ENCODE measurements at regions not wholly inside any gene's neighbourhood (a gene's known extent, or its start where the extent isn't known, plus 50 kb on each side); places are given as distances from the start of the nearest gene placed in this dataset.

DNA sequence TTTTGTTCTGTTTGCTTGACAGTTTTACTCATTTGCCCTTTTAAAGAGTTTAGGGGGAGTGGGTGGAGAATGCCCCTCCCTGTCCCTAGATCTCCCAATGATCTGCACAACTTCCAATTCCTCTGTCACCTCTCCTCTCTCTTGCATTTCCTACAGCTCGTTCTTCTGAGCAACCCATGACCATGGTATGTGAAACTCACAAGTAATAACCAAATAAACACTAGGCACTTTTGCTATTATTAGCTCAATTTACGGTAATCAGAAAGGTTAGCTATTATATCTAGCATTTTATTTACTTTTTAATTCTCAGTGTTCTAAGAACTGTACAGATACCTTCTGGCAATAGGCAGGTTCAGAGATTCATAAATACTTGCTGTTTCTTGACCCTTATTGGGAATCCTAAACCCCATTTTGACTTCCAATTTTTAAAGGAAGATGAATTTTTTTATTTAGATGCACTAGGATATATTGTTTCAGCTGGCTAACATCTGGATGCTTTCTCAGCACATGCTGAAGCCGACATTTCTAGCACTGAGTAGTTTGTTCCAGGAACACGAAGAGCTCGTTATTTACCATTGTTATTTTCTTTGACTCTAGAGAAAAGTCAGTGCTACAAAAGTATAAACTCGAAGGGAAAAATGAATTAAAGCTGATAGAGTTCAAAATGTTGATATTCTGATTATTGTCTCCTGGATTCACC lies 194.7 kb upstream of the TLL1 start:
- DNase-seq = no peak

GRCh38 chr4:165678936-165679325 lies 194.1 kb upstream of the TLL1 start:
- no peak for DNase-seq

DNA sequence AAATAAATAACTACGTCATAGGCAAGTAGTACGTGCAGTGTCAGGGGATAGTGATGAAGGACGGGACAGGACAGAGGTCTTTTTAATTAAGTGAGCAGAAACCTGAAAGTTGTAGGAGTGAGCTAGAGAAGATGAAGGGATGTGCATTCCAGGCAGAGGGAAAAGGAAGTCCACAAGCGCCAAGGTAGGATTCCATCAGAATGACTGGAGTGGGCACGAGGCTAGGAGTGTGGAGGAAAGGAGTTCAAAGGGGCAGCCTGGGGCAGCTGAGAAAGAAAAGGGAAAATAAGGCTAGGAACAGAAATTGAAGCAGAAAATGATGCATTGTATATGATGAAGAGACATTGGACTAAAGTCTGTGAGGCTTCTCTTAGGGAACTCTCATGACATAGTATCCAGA lies 192.2 kb upstream of the TLL1 start:
- DNase-seq = no peak

DNA sequence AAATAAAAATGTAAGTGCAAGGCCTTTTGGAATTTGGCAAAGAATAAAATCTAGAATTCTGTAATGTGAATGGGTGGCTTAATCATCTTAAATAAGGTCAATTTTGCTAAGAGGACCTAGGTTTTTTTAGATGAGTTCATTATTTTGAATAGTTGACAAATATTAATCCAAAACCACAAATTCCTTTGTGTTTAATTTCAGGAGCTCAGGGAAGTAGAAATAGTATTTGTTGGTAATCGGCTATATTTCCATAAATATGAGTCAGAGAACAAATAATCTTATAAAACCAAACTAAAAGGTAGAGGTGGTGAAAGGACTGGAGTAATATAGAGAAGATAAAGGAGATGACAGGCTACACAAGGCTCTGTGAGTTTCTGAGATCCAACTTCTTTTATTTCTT lies 190.4 kb upstream of the TLL1 start:
- no peak for DNase-seq

GRCh38 chr4:165684177-165684805 lies 188.7 kb upstream of the TLL1 start:
- no peak for DNase-seq

GRCh38 chr4:165686756-165687155 lies 186.3 kb upstream of the TLL1 start:
- DNase-seq = no peak

- DNase-seq = no peak
Measured at GRCh38 chr4:165689159-165689558, 183.9 kb upstream of the TLL1 start.

GRCh38 chr4:165692082-165692481 lies 181.0 kb upstream of the TLL1 start:
- no peak for DNase-seq

- no peak for DNase-seq
Measured at GRCh38 chr4:165698272-165698671, 174.8 kb upstream of the TLL1 start.

DNA sequence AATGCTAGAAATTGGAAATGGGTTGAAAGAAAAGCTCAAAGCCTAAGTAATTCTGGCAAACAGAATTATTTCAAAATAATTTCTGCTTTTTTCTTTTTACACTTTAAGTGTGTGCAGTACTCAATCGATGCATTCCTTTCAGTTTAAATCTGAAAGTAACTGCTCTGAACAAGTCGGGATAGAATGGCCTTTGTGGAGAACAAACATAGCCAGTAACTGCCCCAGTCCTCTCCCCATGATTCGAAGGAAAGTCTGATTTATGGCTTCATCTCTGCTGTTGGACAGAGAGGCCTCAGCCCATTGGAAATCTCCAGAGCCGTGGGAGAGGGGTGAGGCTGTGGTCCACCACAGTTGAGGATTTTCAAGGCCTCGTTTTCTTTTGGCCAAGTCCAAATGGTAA lies 174.0 kb upstream of the TLL1 start:
- DNase-seq = no peak

DNA sequence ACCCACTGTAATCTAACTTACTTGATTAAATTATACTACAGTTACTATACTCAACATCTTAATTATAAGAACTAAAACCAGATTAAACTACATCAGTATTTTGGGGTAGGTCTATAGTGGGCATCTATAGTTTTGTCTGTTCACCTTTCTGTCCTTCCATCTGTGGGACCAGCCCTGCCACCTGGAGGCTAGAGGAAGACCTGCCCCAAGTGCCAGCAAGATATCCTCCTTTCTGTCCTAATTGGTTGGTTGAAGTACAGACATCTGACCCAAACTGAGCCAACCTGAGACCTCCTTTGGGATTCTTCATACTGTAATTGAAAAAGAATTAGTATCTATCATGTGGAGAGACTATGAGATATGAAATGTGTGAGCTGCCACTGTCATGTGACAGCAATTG lies 172.2 kb upstream of the TLL1 start:
- no peak for DNase-seq

DNA sequence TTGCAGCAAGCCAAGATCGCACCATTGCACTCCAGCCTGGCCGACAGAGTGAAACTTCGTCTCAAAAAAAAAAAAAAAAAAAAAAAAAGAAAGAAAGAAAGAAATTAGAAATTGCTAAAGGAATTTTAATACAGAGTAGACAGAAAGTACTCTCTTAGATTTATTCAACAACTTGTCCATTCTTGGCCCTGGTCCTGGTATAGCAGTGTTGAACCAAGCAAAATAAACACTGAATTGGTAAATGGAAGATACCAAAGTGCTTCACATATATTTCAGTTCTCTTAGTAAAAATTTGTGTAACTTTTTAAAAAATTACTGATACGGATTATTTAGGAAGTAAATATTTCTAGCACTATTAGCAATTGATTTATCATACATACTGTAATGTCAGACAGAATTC lies 165.9 kb upstream of the TLL1 start:
- DNase-seq = no peak

DNA sequence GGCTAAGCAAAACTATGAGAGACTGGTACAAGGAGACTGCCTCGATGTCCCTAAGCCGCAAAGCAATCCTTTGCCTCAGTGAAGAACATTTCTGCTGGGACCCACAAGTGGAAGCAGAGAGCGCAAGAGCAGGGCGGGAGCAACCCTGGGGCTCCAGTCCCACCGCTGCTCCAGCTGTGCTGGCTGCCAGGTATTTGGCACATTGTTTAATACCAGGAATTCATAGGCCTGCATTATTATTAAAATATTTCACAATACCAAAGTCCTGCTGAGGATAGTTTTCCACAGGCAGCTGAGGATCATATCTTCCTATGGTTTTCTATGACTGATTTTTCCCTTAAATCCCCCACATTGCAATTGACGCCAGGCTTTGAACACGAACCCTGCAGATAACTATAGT lies 163.5 kb upstream of the TLL1 start:
- DNase-seq = no peak

DNA sequence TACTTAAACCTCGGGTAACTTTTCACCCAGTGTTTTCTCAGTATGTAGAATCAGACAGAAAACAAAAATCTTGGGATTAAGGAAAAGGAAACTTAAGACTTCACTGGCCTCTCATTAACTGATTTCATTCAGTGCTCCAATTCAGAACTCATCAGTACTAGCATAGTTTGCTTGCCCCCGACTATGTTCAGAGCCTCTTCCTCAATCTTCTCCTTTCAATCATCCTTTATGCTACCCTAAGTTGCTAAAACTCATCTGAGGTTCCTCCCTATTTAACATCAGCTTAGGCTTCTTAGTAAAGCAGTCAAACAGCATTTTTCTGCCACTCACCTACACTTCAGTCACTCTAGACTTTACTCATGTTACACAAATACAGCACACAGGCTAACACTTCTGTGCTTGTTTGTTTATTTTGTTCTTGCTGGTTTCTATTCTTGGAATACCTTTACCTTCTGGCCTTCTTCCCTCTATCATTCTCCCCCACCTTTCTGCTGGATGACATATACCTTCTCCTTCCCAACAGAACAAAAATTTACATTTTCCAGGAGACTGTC lies 163.0 kb upstream of the TLL1 start:
- no peak for DNase-seq

- no peak for DNase-seq
Measured at GRCh38 chr4:165711436-165711835, 161.6 kb upstream of the TLL1 start.

DNA sequence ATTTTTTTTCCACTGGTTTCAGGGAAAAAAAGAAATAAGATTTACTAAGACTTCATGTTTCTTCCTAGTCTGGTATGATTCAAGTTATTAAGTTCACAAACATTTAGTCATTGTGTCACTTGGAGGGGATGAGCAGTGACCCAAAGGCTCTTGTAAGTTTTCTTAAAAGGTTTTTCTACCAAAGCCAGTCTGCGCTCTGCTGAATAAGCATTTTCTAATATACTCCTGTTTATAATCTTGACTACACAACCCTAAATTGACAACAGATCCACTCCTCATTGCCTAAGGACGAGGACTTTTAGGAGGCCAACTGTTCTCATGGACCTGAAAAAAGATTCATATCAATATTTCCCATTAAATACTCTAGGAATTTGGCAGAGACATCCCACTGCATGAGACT lies 161.1 kb upstream of the TLL1 start:
- DNase-seq = no peak

DNA sequence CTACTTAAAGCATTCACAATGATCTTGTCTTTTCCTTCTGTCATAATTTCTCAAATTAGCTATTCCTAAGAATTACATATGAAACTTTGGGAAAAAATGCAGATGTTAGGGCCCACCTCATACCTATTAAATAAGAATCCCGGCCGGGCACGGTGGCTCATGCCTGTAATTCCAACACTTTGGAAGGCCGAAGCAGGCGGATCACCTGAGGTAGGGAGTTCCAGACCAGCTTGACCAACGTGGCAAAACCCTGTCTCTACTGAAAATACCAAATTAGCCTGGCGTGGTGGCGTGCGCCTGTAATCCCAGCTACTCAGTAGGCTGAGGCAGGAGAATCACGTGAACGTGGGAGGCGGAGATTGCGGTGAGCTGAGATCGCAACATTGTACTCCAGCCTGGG lies 158.4 kb upstream of the TLL1 start:
- no peak for DNase-seq

DNA sequence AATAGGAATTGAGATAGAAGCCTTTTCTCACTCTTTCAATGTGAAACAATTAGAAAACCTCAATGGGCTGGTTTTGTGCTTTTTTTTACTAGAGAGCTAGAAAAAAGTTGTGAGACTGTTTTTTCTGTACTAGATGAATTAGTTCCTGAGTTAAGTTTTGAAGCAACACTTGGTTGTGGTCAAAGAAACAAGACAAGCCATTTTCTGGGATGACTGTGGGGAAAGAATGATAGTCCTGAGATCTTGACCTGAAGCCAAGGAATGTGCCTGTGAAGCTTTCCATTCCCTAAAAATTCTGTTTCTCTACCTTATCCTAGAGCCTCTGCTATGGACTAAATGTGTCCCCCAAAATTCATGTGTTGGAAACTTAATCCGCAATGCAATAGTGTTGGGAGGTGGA lies 157.8 kb upstream of the TLL1 start:
- no peak for DNase-seq

DNA sequence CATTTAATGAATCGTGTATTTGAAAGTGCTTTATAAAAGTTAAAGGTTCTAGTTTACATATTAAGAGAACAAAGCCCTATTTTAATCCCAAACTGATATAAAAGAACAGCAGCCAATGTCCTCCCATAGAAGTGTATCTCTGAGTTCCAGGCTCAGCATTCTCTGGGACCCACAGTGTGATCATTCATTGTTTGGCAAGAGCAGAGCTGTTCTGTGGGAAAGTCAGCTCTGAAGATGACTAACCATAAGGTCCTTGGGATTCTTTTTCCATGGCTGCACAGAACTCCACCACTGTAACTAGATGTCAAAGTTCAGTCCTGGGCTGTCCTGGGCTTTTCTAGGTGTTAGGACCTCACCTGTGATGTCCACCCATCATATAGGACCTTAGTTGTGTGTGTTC lies 157.0 kb upstream of the TLL1 start:
- DNase-seq = no peak

DNA sequence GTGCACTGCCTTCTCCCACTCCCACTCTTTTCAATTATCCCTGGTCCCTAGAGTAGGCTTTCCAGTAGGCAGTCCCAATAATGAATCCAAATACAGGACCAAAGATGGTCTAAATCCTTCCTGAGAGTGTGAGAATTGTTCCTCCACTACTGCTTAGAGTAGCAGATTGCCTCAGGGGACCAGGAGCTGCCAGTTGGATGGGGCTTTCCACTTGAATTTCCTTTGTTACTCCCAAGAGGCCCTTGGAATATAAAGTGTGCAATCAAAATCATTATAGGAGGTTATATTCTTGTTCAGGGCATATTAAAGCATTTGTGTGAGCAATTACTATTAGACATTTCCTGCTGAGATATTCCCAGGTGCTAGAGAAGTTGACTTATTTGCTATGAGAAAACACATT lies 156.6 kb upstream of the TLL1 start:
- no peak for DNase-seq

DNA sequence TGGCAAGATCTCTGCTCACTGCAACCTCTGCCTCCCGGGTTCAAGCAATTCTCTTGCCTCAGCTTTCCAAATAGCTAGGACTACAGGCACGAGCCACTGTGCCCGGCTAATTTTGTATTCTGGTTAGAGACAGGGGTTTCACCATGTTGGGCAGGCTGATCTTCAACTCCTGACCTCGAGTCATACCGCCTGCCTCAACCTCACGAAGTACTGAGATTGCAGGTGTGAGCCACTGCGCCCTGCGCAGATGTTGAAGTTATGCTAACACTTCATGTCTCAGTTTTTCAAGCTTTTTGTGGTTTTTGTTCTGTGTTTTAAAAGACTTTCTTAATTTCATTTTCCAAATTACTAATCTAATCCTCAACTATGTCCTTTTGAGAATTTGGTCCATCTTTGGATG lies 154.4 kb upstream of the TLL1 start:
- no peak for DNase-seq

DNA sequence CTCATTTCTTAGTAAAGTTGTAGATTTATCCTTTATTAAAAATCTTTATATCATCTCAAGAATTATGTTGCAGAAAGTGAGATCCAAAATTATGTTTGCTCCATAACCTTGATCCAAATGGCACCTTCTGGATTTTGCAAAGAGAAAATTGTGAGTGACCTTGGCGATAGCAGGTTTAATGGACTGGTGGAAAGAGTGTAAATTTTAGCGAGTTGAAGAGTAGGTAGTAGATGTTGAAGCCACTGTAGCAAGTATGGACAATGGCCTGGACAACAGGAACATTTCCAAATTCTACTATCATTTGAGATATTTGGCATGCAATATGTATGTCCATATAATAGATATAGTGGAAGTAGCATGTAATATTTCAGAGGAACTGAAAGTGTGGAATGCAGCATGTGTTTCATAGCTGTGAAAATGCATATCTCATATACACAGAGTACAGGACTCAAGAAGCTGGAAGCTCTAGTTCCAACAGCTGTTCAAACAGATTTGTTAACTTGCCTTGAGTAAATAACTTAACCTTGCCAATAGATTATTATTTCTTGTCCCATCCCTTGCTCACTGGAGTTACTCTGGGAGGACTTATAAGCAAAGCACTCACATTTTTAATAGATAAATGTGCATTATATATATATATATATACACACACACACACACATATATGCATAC lies 152.5 kb upstream of the TLL1 start:
- no peak for DNase-seq

DNA sequence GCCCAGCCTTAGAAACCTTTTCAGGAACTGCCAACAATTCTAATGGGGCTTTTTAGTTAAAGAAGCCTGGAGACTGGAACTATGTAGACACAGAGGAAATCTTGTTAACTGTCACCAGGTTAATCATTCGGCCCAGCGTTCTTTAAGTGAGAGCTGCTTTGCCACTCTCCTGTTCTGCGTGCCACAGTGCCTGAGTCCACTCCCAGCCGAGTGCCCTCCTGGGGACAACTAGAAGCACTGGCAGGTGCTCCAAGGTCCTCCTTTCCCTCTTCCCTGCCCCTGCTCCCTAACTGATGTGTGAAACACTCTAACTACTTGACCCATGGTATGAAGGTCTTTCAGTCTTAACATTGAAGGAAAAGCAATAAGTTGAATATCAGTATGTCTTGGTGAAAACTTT lies 151.2 kb upstream of the TLL1 start:
- DNase-seq = no peak

DNA sequence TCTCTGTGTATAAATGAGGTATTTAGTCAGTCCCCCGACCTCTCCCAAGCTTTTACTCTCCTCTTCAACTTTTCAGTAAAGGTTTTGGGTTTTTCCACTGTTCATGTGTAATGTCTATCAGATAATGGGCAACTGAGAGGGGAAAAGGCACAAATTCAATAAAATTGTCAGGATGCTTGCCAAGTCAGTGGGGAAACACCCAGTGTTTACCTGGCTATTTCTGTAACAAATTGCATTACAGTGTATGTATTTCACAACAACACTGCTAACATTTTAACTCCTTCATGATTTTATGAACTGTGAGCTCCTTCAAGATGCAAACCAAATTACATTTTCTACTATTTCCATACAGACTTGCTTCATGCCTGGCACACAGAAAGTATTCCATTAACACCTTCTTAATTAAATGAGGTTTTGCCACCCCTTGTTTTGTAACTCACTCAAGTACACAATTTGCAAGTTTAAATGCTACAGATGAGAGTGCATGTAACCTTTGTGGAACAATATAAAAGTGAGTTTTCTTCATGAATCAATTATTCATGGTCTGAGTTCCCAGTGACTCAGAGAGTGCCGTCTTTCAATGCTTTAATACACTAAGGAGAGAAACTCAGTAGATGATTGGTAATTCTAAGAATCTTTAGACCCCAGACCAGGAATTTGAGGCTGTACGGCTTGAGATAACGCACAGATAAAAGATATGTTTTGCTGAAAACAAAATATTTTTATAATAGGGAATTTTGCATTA lies 149.8 kb upstream of the TLL1 start:
- DNase-seq = no peak

Data from Kasumi-1 (cell line).